Activated naive CD8-positive, alpha-beta T cell treated with anti-CD3 and anti-CD28 coated beads, Interleukin-2, amount 50 U/mL, for 24 hours (primary cell): ENCODE measurements at regions not wholly inside any gene's neighbourhood (a gene's known extent, or its start where the extent isn't known, plus 50 kb on each side); places are given as distances from the start of the nearest gene placed in this dataset.
"Not testable (repeated sequence)": the region's sequence is repeated elsewhere in the genome, so short reads cannot be mapped to it uniquely, and the experiment has no call there.

Source experiments
- ATAC-seq: fragments of 150-1000 bp; cut with Tn5 transposase; one replicate; pipeline ENCODE4 v1.10.0; 2021
- DNase-seq: peaks from one replicate; pipeline ENCODE4 v3.0.0; 2021
- H3K27ac Mint-ChIP-seq: one replicate; pipeline ENCODE4 v1.8.0; 2021; ENCODE audit warnings: mild to moderate bottlenecking, mixed read lengths
- H3K27me3 Mint-ChIP-seq: one replicate; pipeline ENCODE4 v1.8.0; 2021; ENCODE audit warnings: mixed read lengths
- H3K36me3 Mint-ChIP-seq: one replicate; pipeline ENCODE4 v1.8.0; 2021; ENCODE audit warnings: low read depth, mixed read lengths
- H3K4me1 Mint-ChIP-seq: one replicate; pipeline ENCODE4 v1.8.0; 2021; ENCODE audit warnings: mixed read lengths
- H3K4me3 Mint-ChIP-seq: one replicate; pipeline ENCODE4 v1.8.0; 2021; ENCODE audit warnings: mild to moderate bottlenecking, moderate library complexity, mixed read lengths
- H3K9me3 Mint-ChIP-seq: one replicate; pipeline ENCODE4 v1.8.0; 2021; ENCODE audit warnings: mixed read lengths

DNA sequence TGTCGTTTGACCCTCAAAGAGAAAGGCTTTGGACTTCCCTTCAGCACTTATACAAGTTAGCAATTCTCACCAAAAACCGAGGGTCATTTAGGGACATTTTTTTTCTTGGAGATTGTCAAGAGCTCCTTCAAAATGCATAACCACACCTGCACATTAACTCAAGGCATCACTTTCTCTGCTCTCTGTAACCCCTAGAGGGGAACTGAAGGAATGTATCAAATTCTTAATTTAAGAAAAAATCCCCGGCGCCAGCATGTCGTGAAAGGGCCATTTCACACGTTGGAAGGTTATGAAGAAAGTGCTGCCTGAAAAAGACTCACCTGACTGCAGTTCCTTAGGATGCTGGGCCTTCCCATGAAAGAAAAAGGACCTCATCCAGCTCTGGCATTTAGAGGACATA, 131.6 kb upstream of the ZC3H12A start:
- ATAC-seq = no peak
- DNase-seq = no peak
- H3K27me3 Mint-ChIP-seq = peaks cover 9% of the 10 kb centered on the region
- no peaks in the 10 kb centered on the region for H3K9me3 Mint-ChIP-seq
- no peak overlapping the region for H3K27ac Mint-ChIP-seq
- H3K4me1 Mint-ChIP-seq = no peaks in the 10 kb centered on the region
- H3K36me3 Mint-ChIP-seq = no peaks in the 10 kb centered on the region
- H3K4me3 Mint-ChIP-seq = no peak overlapping the region

DNA sequence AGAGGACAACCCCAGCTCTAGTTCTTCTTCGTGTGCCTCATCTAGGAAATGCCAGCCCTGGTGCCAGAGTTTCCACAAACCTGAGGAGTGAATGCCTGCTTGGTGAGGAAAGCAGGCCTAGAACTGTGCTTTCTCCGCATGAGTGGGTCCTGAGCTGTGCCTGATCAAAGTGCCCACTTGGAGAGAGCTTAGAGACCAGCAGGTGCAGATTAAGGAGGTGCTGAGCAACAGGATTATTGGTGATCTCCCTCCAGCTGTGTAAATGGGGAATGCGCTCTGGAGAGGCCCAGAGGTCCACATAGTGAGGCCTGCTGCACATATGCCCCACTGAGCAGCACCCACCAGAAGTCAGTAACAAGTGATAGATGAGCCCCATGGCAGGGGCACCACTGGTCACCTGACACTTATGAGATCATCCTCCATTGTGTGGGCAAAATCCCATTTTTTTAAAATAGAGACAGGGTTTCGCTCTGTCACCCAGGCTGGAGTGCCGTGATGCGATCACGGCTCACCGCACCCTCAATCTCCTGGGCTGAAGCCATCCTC, 127.2 kb upstream of the ZC3H12A start:
- Mint-ChIP-seq H3K36me3 (no peaks in the 10 kb centered on the region), H3K27me3 (peaks cover 6% of the 10 kb centered on the region), H3K9me3 (no peaks in the 10 kb centered on the region), H3K27ac (no peak overlapping the region), H3K4me3 (no peak overlapping the region), H3K4me1 (no peaks in the 10 kb centered on the region)
- no peak for ATAC-seq
- no peak for DNase-seq

DNA sequence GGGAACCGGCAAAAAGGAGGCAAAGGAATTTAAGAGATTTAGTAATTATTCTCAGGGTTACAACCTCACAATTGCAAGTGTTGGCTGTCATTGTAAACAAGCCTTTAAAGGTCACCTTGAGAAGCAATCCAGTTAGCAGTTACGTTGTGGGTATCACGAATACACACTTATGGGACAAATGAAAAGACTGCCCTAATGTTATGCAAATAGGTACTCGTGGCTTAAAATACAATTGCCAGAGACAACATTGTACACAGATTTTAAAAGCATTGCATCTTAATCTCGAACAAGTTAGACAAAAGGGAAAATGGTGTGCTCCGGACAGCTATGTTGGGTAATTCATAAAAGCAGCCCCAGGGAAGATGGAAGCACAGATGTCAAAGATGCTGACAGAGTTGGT, 120.5 kb upstream of the ZC3H12A start:
- Mint-ChIP-seq H3K36me3 (no peaks in the 10 kb centered on the region), H3K4me3 (no peak overlapping the region), H3K27me3 (peaks cover 6% of the 10 kb centered on the region), H3K4me1 (no peaks in the 10 kb centered on the region), H3K9me3 (no peaks in the 10 kb centered on the region), H3K27ac (no peak overlapping the region)
- no peak for DNase-seq
- no peak for ATAC-seq

DNA sequence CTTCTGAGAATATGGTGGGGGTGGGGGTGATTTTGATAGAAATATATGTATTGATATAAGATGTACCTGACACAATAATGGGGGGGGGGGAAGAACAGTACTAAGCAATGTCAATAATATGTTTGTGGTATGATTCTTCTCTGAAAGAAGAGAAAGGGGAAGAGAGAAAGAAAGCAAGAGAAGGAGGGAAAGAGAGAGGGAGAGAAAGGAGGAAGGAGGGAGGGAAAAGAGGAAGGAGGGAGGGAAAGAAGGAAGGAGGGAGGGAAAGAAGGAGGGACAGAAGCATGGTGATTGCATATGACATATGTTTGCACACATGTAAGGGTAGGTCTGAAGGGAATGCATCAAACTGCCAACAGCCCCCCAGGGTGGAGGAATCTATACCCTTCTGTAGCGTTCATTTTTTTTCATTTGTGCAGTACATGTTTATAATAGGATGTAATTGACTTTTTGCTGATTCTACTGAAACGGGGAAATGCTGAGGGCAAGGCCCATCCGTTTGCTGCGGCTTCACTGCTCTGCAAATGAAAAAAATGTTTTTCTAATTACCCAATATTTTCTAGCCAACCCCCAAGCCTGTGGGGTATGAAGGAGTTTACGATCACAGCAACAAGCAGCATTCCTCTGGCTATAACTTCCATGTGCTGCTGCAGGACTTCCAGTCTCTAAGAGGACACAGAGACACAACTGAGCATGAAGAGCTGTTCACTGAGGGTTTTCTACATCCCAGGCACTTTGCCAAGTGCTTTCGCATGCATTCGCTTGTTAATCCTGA, 119.3 kb upstream of the ZC3H12A start:
- Mint-ChIP-seq H3K36me3 (no peaks in the 10 kb centered on the region), H3K4me1 (no peaks in the 10 kb centered on the region), H3K27me3 (peaks cover 6% of the 10 kb centered on the region), H3K4me3 (no peak overlapping the region), H3K27ac (no peak overlapping the region), H3K9me3 (no peaks in the 10 kb centered on the region)
- DNase-seq = no peak
- no peak for ATAC-seq

DNA sequence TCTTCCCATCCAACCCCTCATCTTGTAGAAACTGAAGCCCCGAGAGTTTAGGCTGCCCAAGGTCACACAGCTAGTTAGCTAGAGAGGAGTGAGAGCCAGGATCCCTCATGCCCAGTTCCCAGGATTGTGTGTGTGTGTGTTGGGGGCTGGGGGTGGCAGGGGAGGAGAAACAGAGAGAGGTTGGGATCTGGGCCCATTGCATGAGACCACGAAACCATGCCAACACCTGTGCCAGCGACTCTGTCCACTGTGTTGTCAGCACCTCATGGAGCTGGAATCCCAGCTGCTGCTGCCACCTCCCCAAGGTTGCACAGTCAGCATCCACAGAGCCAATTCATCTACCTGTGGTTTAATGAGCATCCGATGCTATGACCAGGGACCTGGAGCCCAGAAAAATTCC, 115.4 kb upstream of the ZC3H12A start:
- Mint-ChIP-seq H3K4me3 (no peak overlapping the region), H3K27ac (no peak overlapping the region), H3K4me1 (no peaks in the 10 kb centered on the region), H3K9me3 (no peaks in the 10 kb centered on the region), H3K36me3 (no peaks in the 10 kb centered on the region), H3K27me3 (peaks cover 30% of the 10 kb centered on the region)
- DNase-seq (no peak), ATAC-seq (no peak)

DNA sequence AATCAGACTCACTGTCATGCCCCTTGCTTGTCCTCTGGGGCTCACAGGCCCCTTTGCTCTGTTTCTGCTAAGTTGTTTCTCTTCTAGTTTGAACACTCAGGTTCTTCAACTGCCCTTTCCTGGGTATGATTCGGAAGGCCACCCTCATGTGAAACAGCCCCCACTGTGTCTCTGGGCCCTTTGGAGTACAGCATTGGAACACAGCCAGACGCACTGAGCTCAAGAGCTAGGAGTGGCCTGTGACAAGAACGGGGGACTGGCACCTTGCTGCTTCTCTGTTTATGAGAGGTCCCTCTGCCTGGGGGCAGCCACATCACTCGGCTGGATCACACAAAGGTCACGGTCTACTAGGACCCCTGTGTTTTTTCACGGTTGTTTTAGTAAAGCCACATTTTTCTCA, 114.4 kb upstream of the ZC3H12A start:
- DNase-seq = no peak
- no peaks in the 10 kb centered on the region for H3K9me3 Mint-ChIP-seq
- H3K4me1 Mint-ChIP-seq = no peaks in the 10 kb centered on the region
- H3K27me3 Mint-ChIP-seq = peaks cover 31% of the 10 kb centered on the region
- no peak overlapping the region for H3K4me3 Mint-ChIP-seq
- no peak overlapping the region for H3K27ac Mint-ChIP-seq
- no peak for ATAC-seq
- no peaks in the 10 kb centered on the region for H3K36me3 Mint-ChIP-seq

DNA sequence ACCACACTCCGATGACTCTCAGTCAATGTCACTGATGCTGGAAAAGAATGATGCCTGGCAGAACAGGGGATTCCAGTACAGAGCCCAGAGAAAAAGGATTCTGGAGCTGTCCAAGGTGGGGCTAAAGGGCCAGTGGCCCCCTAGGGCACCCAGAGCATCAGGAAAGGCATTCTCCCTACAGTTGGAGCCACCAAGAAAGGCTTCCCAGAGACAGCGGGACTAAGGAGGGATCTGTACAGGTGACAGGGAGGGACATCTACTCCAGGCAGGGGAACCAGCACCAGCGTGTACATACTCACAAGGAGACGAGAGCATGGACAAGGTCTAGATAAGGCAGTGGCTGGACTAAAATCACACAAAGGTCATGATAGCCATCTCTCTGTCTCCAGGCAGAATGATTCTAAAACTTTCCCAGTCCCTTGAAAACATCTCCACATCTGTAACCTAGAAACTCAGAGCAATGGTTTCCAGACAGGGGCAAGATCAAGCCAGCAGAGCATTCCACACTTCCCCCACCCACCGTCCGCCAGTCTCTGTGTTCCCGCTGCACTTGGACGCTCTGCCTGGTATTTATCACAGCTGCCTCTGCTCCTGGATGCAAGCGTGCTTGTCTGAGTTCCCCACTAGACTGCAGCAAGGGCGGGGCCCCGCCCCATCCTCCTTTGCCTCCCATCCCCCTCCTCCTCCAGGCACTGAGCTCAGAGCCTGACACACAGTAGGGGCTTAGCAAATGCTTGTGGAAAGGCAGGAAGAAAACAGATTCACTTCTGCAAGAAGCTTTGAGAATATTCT, 111.6 kb upstream of the ZC3H12A start:
- DNase-seq = no peak
- no peak overlapping the region for H3K4me3 Mint-ChIP-seq
- no peak for ATAC-seq
- no peaks in the 10 kb centered on the region for H3K36me3 Mint-ChIP-seq
- no peaks in the 10 kb centered on the region for H3K9me3 Mint-ChIP-seq
- no peak overlapping the region for H3K27ac Mint-ChIP-seq
- H3K4me1 Mint-ChIP-seq = no peaks in the 10 kb centered on the region
- H3K27me3 Mint-ChIP-seq = peaks cover 29% of the 10 kb centered on the region

DNA sequence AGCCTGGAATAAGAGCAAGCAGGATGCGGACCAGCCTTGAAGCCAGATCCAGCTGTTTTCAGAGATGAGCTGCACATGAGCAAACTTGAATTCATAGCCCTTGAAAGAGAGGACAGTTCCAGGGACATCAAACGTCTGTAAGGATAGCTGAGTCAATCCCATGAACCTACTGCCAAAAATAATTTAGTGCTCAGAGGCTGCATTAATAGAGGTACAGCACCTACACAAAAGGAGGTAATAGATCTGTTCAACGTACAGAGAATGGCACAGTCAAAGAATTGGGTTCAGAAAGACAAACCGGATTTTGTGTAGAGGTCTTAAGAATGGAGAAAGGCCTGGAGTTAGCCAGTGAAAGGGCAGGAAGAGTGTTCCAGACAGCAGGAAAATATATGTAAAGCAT, 110.8 kb upstream of the ZC3H12A start:
- ATAC-seq (no peak), DNase-seq (no peak)
- Mint-ChIP-seq H3K36me3 (no peaks in the 10 kb centered on the region), H3K4me3 (no peak overlapping the region), H3K9me3 (no peaks in the 10 kb centered on the region), H3K27me3 (peaks cover 29% of the 10 kb centered on the region), H3K4me1 (no peaks in the 10 kb centered on the region), H3K27ac (no peak overlapping the region)

DNA sequence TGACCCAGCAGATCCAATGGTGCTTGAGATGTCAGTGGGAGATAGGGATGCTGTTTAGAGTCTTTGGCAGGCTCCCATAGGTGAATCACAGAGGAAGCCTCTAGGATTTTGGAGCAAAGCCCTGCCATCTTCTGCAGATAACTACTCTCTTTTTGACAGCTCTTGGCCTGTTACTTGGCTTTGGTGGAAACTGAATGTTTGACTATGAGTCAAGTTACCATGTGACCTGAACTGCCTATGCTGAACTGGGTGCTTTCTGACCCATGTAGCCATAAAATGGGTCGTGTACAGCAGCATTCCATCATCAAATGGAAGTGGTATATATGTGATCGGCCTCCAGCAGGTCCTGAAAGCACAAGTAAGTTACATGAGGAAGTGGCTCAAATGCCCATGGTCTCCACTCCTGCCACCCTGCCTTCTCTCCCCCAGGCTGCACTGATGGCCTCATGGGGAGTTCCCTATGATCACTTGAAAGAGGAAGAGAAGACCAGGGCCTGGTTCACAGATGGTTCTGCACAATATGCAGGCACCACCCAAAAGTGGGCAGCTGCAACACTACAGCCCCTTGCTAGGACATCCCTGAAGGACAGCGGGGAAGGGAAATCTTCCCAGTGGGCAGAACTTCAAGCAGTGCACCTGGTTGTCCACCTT, 105.6 kb upstream of the ZC3H12A start:
- ATAC-seq, H3K36me3 Mint-ChIP-seq, H3K27ac Mint-ChIP-seq, DNase-seq, H3K4me1 Mint-ChIP-seq, H3K9me3 Mint-ChIP-seq, H3K4me3 Mint-ChIP-seq, H3K27me3 Mint-ChIP-seq: not testable (repeated sequence)

DNA sequence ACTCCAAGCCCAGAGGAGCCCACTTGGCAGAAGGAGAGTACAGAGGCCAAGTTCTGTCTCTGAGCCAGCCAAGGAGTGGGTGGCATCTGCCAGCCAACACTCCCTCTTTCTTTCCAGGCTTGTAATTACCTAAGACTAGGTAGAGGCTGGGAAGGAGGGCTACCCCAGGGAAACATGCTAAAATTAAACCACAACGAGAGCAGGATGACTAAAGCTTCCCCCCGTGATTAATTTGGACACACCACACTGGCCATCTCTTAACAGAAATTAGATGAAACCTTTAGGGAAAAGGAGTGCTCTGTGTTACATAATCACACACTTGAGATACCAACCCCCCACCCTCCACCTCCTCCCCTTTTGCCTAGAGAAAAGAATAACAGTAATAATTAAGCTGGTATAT, 102.1 kb upstream of the ZC3H12A start:
- Mint-ChIP-seq H3K4me3 (no peak overlapping the region), H3K9me3 (peaks cover 4% of the 10 kb centered on the region), H3K27ac (no peak overlapping the region), H3K36me3 (no peaks in the 10 kb centered on the region), H3K4me1 (peaks cover 3% of the 10 kb centered on the region), H3K27me3 (peaks cover 5% of the 10 kb centered on the region)
- ATAC-seq (no peak), DNase-seq (no peak)

DNA sequence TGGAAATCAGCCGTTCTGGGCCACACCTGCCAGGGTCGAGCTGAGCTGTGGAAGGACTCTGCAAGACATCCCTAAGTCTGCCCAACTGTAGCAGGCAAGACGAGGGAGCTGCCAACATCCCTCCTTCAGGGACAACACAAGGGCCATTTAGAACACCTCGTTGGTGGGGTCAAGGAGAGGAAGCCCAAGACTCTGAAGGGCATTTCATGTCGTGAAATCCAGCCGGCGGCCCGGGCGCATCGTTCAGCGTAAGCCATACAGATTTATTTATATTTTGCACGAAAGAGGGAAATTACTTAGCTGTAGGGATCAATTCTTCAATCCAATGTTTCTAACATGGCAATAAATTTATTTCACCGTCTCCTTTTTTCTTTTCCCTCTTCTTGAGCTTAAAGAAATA, 101.7 kb upstream of the ZC3H12A start:
- H3K4me3 Mint-ChIP-seq = no peak overlapping the region
- H3K4me1 Mint-ChIP-seq = peaks cover 3% of the 10 kb centered on the region
- no peak overlapping the region for H3K27ac Mint-ChIP-seq
- peaks cover 4% of the 10 kb centered on the region for H3K9me3 Mint-ChIP-seq
- DNase-seq (no peak), ATAC-seq (no peak)
- H3K36me3 Mint-ChIP-seq = no peaks in the 10 kb centered on the region
- H3K27me3 Mint-ChIP-seq = peaks cover 5% of the 10 kb centered on the region

DNA sequence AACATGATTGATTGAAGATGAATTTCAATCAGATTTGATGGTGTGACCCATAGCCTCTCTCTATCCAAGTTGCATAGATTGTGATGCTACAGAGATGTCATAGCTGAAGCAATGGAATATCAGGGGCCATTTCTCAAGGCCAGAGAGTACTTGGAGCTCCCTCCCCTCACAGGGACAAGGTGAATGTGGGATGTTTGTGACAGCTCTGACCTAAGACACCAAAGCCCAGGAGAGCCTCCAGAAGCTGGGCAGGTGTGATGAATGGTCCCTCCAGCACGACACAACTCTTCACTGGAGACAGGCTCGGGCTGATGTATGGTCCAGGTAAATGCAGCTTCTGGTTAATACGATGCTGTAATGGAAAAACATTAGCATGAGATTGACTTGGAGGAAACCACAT, 101.0 kb upstream of the ZC3H12A start:
- Mint-ChIP-seq H3K27ac (no peak overlapping the region), H3K27me3 (peaks cover 10% of the 10 kb centered on the region), H3K4me3 (no peak overlapping the region), H3K4me1 (peaks cover 3% of the 10 kb centered on the region), H3K9me3 (peaks cover 7% of the 10 kb centered on the region), H3K36me3 (no peaks in the 10 kb centered on the region)
- no peak for DNase-seq
- ATAC-seq = no peak

DNA sequence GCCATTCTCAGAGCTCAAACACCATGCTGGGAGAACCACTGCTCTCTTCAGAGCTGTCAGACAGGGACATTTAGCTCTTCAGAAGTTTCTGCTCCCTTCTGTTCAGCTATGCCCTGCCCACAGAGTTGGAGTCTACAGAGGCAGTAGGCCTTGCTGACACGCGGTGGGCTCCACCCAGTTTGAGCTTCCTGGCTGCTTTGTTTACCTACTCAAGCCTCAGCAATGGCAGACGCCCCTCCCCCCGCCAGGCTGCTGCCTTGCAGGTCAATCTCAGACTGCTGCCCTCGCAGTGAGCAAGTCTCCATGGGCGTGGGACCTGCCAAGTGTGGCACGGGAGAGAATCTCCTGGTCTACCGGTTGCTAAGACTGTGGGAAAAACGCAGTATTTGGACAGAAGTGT, 93.8 kb upstream of the ZC3H12A start:
- H3K36me3 Mint-ChIP-seq, ATAC-seq, H3K9me3 Mint-ChIP-seq, H3K27ac Mint-ChIP-seq, DNase-seq, H3K4me3 Mint-ChIP-seq, H3K4me1 Mint-ChIP-seq: not testable (repeated sequence)
- peaks cover 19% of the 10 kb centered on the region for H3K27me3 Mint-ChIP-seq

DNA sequence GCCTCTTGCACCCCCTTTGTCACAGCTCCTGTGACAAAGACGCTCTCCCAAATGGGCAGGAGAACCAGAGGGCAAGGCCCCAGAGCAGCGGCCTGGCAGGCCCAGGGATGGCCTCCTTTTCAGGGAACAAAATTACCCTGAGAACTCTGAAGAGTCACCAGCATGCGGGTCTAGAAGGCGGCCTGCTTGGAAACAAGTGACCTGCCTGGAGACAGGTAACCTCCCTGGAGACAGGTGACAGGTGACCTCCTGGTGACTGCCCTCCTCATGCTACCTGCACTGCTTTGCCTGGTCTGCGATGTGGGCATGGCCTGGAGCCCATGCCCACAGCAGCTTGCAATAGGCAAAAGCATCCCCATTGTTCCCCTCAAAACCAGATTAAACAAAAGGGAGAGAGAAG, 86.5 kb upstream of the ZC3H12A start:
- no peak for ATAC-seq

DNA sequence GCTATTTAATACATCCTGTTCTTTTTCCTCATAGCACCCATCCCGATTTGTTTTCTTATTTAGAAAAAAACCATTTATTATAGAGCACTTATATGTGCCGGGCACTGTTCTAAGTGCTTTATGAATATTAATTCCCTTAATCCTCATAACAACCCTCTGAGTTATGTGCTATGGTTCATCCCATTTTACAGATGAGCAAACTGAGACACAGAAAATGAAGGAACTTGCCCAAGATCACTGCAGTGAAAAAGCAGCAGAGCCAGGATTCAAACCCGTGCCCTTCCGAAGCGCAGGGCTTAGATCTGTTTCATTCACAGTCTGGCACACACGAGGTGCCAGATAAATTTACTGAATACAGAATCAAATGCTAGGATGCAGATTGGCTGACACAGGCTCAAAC, 85.1 kb upstream of the ZC3H12A start:
- Mint-ChIP-seq H3K4me3 (no peak overlapping the region), H3K9me3 (no peaks in the 10 kb centered on the region), H3K4me1 (no peaks in the 10 kb centered on the region), H3K27ac (no peak overlapping the region), H3K27me3 (peaks cover 7% of the 10 kb centered on the region), H3K36me3 (no peaks in the 10 kb centered on the region)
- no peak for DNase-seq
- ATAC-seq = no peak

More for the DNA sequence above, 86.5 kb upstream of the ZC3H12A start:
- Mint-ChIP-seq H3K4me1 (no peaks in the 10 kb centered on the region), H3K27ac (no peak overlapping the region), H3K27me3 (peaks cover 6% of the 10 kb centered on the region), H3K36me3 (no peaks in the 10 kb centered on the region), H3K9me3 (no peaks in the 10 kb centered on the region), H3K4me3 (no peak overlapping the region)
- no peak for DNase-seq
